Liver (tissue), 8 donors: ENCODE measurements at regions not wholly inside any gene's neighbourhood (a gene's known extent, or its start where the extent isn't known, plus 50 kb on each side); places are given as distances from the start of the nearest gene placed in this dataset.

Experiments
- DNase-seq: peaks from one replicate; pipeline ENCODE4 v3.0.0-alpha.2; 2017; ENCODE audit warnings: low spot score
- H3K27ac ChIP-seq, 2 donors: one replicate each; pipeline ENCODE4 v1.7.0; 2013; ENCODE audit warnings: inconsistent platforms in 2 of 2, low read length in 2 of 2, control low read depth in 1 of 2, low read depth in 1 of 2, mild to moderate bottlenecking in 1 of 2
- H3K27me3 ChIP-seq, 4 donors: one replicate each; pipeline versions ENCODE4 v1.6.1 to v1.7.0; 2013; ENCODE audit warnings: low read length in 3 of 4, inconsistent platforms in 1 of 4, mild to moderate bottlenecking in 1 of 4, moderate library complexity in 1 of 4; ENCODE audit not compliant: control insufficient read depth in 4 of 4, insufficient read depth in 4 of 4
- H3K36me3 ChIP-seq, 4 donors: one replicate each; pipeline versions ENCODE4 v1.6.1 to v1.7.0; 2013; ENCODE audit warnings: low read length in 3 of 4, mild to moderate bottlenecking in 3 of 4, low read depth in 1 of 4, moderate library complexity in 1 of 4; ENCODE audit not compliant: control insufficient read depth in 4 of 4, insufficient read depth in 3 of 4
- H3K4me1 ChIP-seq, 4 donors: one replicate each; pipeline versions ENCODE4 v1.6.1 to v1.7.0; 2013; ENCODE audit warnings: low read length in 3 of 4, mild to moderate bottlenecking in 3 of 4, moderate library complexity in 1 of 4; ENCODE audit not compliant: control insufficient read depth in 4 of 4, insufficient read depth in 4 of 4
- H3K4me3 ChIP-seq, 3 donors: one replicate each; pipeline versions ENCODE4 v1.6.1 to v1.7.0; 2013; ENCODE audit warnings: low read length in 3 of 3, control low read depth in 1 of 3, low read depth in 1 of 3, mild to moderate bottlenecking in 1 of 3
- H3K9ac ChIP-seq, 2 donors: one replicate each; pipeline ENCODE4 v1.7.0; 2013; ENCODE audit warnings: low read length in 2 of 2, mild to moderate bottlenecking in 2 of 2, moderate library complexity in 2 of 2, control low read depth in 1 of 2, low read depth in 1 of 2
- H3K9me3 ChIP-seq, 4 donors: one replicate each; pipeline versions ENCODE4 v1.6.1 to v1.7.0; 2013; ENCODE audit warnings: low read length in 3 of 4; ENCODE audit not compliant: control insufficient read depth in 4 of 4
- EGR1 ChIP-seq, 2 donors: IDR thresholded peaks; 2 replicates each; pipeline ENCODE4 v1.6.1; 2016 to 2018; ENCODE audit warnings: antibody characterized with exemption in 2 of 2, low read depth in 2 of 2
- FOXA1 ChIP-seq: IDR thresholded peaks from 2 replicates; pipeline ENCODE4 v1.6.1; 2016; ENCODE audit warnings: antibody characterized with exemption
- FOXA2 ChIP-seq: IDR thresholded peaks from 2 replicates; pipeline ENCODE4 v1.6.1; 2016; ENCODE audit warnings: antibody characterized with exemption
- GABPA ChIP-seq, 2 donors: IDR thresholded peaks in 1 of 2; conservative IDR thresholded peaks in 1 of 2; 2 replicates each; pipeline ENCODE4 v1.6.1; 2016; ENCODE audit warnings: antibody characterized with exemption in 2 of 2, mild to moderate bottlenecking in 1 of 2, moderate library complexity in 1 of 2
- HNF4A ChIP-seq, 2 donors: conservative IDR thresholded peaks; 2 replicates each; pipeline ENCODE4 v1.6.1; 2016; ENCODE audit warnings: antibody characterized with exemption in 2 of 2, mild to moderate bottlenecking in 2 of 2
- HNF4G ChIP-seq: IDR thresholded peaks from 2 replicates; pipeline ENCODE4 v1.6.1; 2016; ENCODE audit warnings: antibody characterized with exemption
- JUND ChIP-seq, 2 donors: IDR thresholded peaks; 2 replicates each; pipeline ENCODE4 v1.6.1; 2016; ENCODE audit warnings: antibody characterized with exemption in 2 of 2
- NR2F2 ChIP-seq: IDR thresholded peaks from 2 replicates; pipeline ENCODE4 v1.6.1; 2016; ENCODE audit warnings: antibody characterized with exemption
- RAD21 ChIP-seq, 2 donors: IDR thresholded peaks; 2 replicates each; pipeline ENCODE4 v1.6.1; 2016; ENCODE audit warnings: antibody characterized with exemption in 2 of 2, mild to moderate bottlenecking in 2 of 2
- REST ChIP-seq: IDR thresholded peaks from 2 replicates; pipeline ENCODE4 v1.6.1; 2016; ENCODE audit warnings: antibody characterized with exemption, mild to moderate bottlenecking
- RXRA ChIP-seq, 2 donors: IDR thresholded peaks; 2 replicates each; pipeline ENCODE4 v1.6.1; 2017 to 2018; ENCODE audit warnings: antibody characterized with exemption in 2 of 2, mild to moderate bottlenecking in 1 of 2
- SP1 ChIP-seq: IDR thresholded peaks from 2 replicates; pipeline ENCODE4 v1.6.1; 2018; ENCODE audit warnings: antibody characterized with exemption, mild to moderate bottlenecking
- TAF1 ChIP-seq: conservative IDR thresholded peaks from 2 replicates; pipeline ENCODE4 v1.6.1; 2016; ENCODE audit warnings: antibody characterized with exemption, mild to moderate bottlenecking
- YY1 ChIP-seq: IDR thresholded peaks from 2 replicates; pipeline ENCODE4 v1.6.1; 2016; ENCODE audit warnings: antibody characterized with exemption, mild to moderate bottlenecking
- ZBTB33 ChIP-seq: IDR thresholded peaks from 2 replicates; pipeline ENCODE4 v1.6.1; 2016; ENCODE audit warnings: antibody characterized with exemption
- WGBS: extraction: QIAGEN DNeasy Blood & Tissue Kit; methylation state at CpG from one replicate; pipeline ENCODE4 v1.1.7; 2013; 5-methylcytosine and 5-hydroxymethylcytosine counted together
- TF ChIP-seq, protein P1 (sequence below): IDR thresholded peaks from 2 replicates; pipeline ENCODE4 v1.6.1; 2016; ENCODE audit warnings: antibody characterized with exemption
- TF ChIP-seq, protein P2 (sequence below): fragments of 150-350 bp; IDR thresholded peaks from 2 replicates; pipeline ENCODE4 v1.5.1; 2017; ENCODE audit warnings: improper control_type of control experiment, low read depth, low read length; ENCODE audit not compliant: missing input control
- TF ChIP-seq, protein P3 (sequence below): IDR thresholded peaks from 2 replicates; pipeline ENCODE4 v1.6.1; 2016; ENCODE audit warnings: antibody characterized with exemption
- donor health status: healthy.
- donor health status: healthy.
- donor health status: healthy.
- donor health status: healthy.
- donor health status: healthy.

DNA sequence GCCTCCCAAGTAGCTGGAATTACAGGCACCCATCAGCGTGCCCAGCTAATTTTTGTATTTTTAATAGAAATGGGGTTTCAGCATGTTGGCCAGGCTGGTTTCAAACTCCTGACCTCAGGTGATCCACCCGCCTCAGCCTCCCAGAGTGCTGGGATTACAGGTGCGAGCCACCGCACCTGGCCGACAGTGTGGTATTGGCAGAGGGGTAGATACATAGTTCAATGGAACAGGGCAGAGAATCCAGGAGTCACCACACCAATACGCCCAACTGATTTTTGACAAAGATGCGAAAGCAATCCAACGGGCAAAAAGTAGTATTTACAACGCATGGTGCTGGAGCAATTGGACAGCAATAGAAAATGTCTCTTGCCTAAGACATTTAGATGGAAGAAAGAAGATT lies 164.0 kb upstream of the PPP1R26 start:
- H3K27me3 ChIP-seq, result no peaks in the 10 kb centered on the region
- no peak overlapping the region for H3K4me3 ChIP-seq

GRCh38 chr9:135320331-135320730 lies 159.3 kb upstream of the PPP1R26 start:
- H3K27me3 ChIP-seq, result no peaks in the 10 kb centered on the region
- no peak overlapping the region for H3K27ac ChIP-seq
- no peaks in the 10 kb centered on the region for H3K4me1 ChIP-seq
- no peak overlapping the region for H3K9ac ChIP-seq
- H3K4me3 ChIP-seq, result no peak overlapping the region
- TF ChIP-seq FOXA1 (no peak), NR2F2 (no peak), RXRA (IDR thresholded peaks at IDR 0.05) (no peak), HNF4G (no peak), RAD21 (IDR thresholded peaks at IDR 0.05) (no peak), TAF1 (no peak), HNF4A (conservative IDR thresholded peaks at IDR 0.05) (no peak), JUND (IDR thresholded peaks at IDR 0.05) (no peak), ZBTB33 (no peak), EGR1 (IDR thresholded peaks at IDR 0.05; ENCODE audit: low read depth in 2 of 2) (no peak), FOXA2 (no peak)
- TF ChIP-seq, protein P1, sequence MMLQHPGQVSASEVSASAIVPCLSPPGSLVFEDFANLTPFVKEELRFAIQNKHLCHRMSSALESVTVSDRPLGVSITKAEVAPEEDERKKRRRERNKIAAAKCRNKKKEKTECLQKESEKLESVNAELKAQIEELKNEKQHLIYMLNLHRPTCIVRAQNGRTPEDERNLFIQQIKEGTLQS, result no peak
- TF ChIP-seq, protein P2, sequence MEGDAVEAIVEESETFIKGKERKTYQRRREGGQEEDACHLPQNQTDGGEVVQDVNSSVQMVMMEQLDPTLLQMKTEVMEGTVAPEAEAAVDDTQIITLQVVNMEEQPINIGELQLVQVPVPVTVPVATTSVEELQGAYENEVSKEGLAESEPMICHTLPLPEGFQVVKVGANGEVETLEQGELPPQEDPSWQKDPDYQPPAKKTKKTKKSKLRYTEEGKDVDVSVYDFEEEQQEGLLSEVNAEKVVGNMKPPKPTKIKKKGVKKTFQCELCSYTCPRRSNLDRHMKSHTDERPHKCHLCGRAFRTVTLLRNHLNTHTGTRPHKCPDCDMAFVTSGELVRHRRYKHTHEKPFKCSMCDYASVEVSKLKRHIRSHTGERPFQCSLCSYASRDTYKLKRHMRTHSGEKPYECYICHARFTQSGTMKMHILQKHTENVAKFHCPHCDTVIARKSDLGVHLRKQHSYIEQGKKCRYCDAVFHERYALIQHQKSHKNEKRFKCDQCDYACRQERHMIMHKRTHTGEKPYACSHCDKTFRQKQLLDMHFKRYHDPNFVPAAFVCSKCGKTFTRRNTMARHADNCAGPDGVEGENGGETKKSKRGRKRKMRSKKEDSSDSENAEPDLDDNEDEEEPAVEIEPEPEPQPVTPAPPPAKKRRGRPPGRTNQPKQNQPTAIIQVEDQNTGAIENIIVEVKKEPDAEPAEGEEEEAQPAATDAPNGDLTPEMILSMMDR, result no peak
- no peaks in the 10 kb centered on the region for H3K36me3 ChIP-seq
- WGBS, result 87% methylated on average over 6 of the region's 6 CpGs
- DNase-seq, result no peak
- H3K9me3 ChIP-seq, result peaks cover 0 to 7% (median 3%) of the 10 kb centered on the region in 4 donors

More for the DNA sequence above, 164.0 kb upstream of the PPP1R26 start:
- TF ChIP-seq, protein P3, sequence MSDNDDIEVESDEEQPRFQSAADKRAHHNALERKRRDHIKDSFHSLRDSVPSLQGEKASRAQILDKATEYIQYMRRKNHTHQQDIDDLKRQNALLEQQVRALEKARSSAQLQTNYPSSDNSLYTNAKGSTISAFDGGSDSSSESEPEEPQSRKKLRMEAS, result no peak
- TF ChIP-seq REST, result no peak
- TF ChIP-seq NR2F2, result no peak
- no peak for TF ChIP-seq GABPA (IDR thresholded peaks at IDR 0.05 in 1 of 2, conservative IDR thresholded peaks at IDR 0.05 in 1 of 2)
- TF ChIP-seq, protein P2, result no peak
- no peak for TF ChIP-seq EGR1 (IDR thresholded peaks at IDR 0.05; ENCODE audit: low read depth in 2 of 2)
- TF ChIP-seq TAF1, result no peak
- TF ChIP-seq YY1, result no peak
- no peak for TF ChIP-seq JUND (IDR thresholded peaks at IDR 0.05)
- TF ChIP-seq RAD21 (IDR thresholded peaks at IDR 0.05), result no peak
- no peak for TF ChIP-seq SP1
- TF ChIP-seq FOXA1, result no peak
- no peak for TF ChIP-seq HNF4G
- Histone ChIP-seq H3K9me3 (peaks cover 0 to 10% (median 3%) of the 10 kb centered on the region in 4 donors), H3K9ac (no peak overlapping the region), H3K4me1 (no peaks in the 10 kb centered on the region), H3K36me3 (no peaks in the 10 kb centered on the region), H3K27ac (no peak overlapping the region)
- WGBS, result 89% methylated on average over 9 of the region's 9 CpGs
- DNase-seq, result no peak
